ENCODE measurements at regions not wholly inside any gene's neighbourhood (a gene's known extent, or its start where the extent isn't known, plus 50 kb on each side); places are given as distances from the start of the nearest gene placed in this dataset.

- H3F3A ChIP-seq (ENCODE audit: insufficient read depth, low read depth) = no peaks in the 10 kb centered on the region
- no peaks in the 10 kb centered on the region for H4K20me1 ChIP-seq (ENCODE audit: insufficient read depth)
- H3K36me3 ChIP-seq (ENCODE audit: low read depth) = no peaks in the 10 kb centered on the region
- TF ChIP-seq, protein P1, sequence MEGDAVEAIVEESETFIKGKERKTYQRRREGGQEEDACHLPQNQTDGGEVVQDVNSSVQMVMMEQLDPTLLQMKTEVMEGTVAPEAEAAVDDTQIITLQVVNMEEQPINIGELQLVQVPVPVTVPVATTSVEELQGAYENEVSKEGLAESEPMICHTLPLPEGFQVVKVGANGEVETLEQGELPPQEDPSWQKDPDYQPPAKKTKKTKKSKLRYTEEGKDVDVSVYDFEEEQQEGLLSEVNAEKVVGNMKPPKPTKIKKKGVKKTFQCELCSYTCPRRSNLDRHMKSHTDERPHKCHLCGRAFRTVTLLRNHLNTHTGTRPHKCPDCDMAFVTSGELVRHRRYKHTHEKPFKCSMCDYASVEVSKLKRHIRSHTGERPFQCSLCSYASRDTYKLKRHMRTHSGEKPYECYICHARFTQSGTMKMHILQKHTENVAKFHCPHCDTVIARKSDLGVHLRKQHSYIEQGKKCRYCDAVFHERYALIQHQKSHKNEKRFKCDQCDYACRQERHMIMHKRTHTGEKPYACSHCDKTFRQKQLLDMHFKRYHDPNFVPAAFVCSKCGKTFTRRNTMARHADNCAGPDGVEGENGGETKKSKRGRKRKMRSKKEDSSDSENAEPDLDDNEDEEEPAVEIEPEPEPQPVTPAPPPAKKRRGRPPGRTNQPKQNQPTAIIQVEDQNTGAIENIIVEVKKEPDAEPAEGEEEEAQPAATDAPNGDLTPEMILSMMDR (conservative IDR thresholded peaks at IDR 0.05) = no peak
- no peak for TF ChIP-seq EZH2 (IDR thresholded peaks at IDR 0.05; ENCODE audit: low read depth)
- no peak for DNase-seq
- BruUV-seq (replicated peaks) = no TSS peak
- H2AFZ ChIP-seq = no peak overlapping the region
- H3K27me3 ChIP-seq (ENCODE audit: insufficient read depth, low read depth) = no peaks in the 10 kb centered on the region
- H3K27ac ChIP-seq = no peak overlapping the region
- POLR2A ChIA-PET (ENCODE audit: unreplicated experiment) = no interaction called here
- H3K4me1 ChIP-seq (replicated peaks; ENCODE audit: insufficient read depth) = no peaks in the 10 kb centered on the region
- no peaks in the 10 kb centered on the region for H3K9me2 ChIP-seq (ENCODE audit: insufficient read depth)
- CTCF ChIA-PET = no interaction called here
- H3K4me2 ChIP-seq = no peak overlapping the region
- intact Hi-C loops (cut with micrococcal nuclease; ENCODE audit: unreplicated experiment) = no loop called here
- no peak overlapping the region for H3K4me3 ChIP-seq
- H3K79me2 ChIP-seq (ENCODE audit: low read depth) = no peaks in the 10 kb centered on the region
- no peaks in the 10 kb centered on the region for H3K9me3 ChIP-seq (ENCODE audit: insufficient read depth, low read depth)
Observed at GRCh38 chr4:28832444-28832843, 1887.7 kb upstream of the PCDH7 start.

GRCh38 chr4:28834120-28834519 lies 1886.0 kb upstream of the PCDH7 start:
- H3K27ac ChIP-seq = no peak overlapping the region
- ChIA-PET POLR2A (ENCODE audit: unreplicated experiment) (no interaction called here), CTCF (no interaction called here)
- H3K79me2 ChIP-seq (ENCODE audit: low read depth) = no peaks in the 10 kb centered on the region
- H3F3A ChIP-seq (ENCODE audit: insufficient read depth, low read depth) = no peaks in the 10 kb centered on the region
- H2AFZ ChIP-seq = no peak overlapping the region
- no peaks in the 10 kb centered on the region for H4K20me1 ChIP-seq (ENCODE audit: insufficient read depth)
- no peak for TF ChIP-seq EZH2 (IDR thresholded peaks at IDR 0.05; ENCODE audit: low read depth)
- TF ChIP-seq, protein P1 (conservative IDR thresholded peaks at IDR 0.05) = no peak
- no peaks in the 10 kb centered on the region for H3K36me3 ChIP-seq (ENCODE audit: low read depth)
- H3K4me3 ChIP-seq = no peak overlapping the region
- H3K9me3 ChIP-seq (ENCODE audit: insufficient read depth, low read depth) = no peaks in the 10 kb centered on the region
- DNase-seq = no peak
- BruUV-seq (replicated peaks) = no TSS peak
- H3K27me3 ChIP-seq (ENCODE audit: insufficient read depth, low read depth) = no peaks in the 10 kb centered on the region
- H3K9me2 ChIP-seq (ENCODE audit: insufficient read depth) = no peaks in the 10 kb centered on the region
- no peak overlapping the region for H3K4me2 ChIP-seq
- intact Hi-C loops (cut with micrococcal nuclease; ENCODE audit: unreplicated experiment) = no loop called here
- H3K4me1 ChIP-seq (replicated peaks; ENCODE audit: insufficient read depth) = no peaks in the 10 kb centered on the region

GRCh38 chr4:28835501-28835900 lies 1884.7 kb upstream of the PCDH7 start:
- H2AFZ ChIP-seq = no peak overlapping the region
- H4K20me1 ChIP-seq (ENCODE audit: insufficient read depth) = no peaks in the 10 kb centered on the region
- POLR2A ChIA-PET (ENCODE audit: unreplicated experiment) = no interaction called here
- intact Hi-C loops (cut with micrococcal nuclease; ENCODE audit: unreplicated experiment) = no loop called here
- no peak overlapping the region for H3K4me3 ChIP-seq
- no peak overlapping the region for H3K4me2 ChIP-seq
- H3K9me2 ChIP-seq (ENCODE audit: insufficient read depth) = no peaks in the 10 kb centered on the region
- H3K9me3 ChIP-seq (ENCODE audit: insufficient read depth, low read depth) = no peaks in the 10 kb centered on the region
- no peaks in the 10 kb centered on the region for H3K4me1 ChIP-seq (replicated peaks; ENCODE audit: insufficient read depth)
- CTCF ChIA-PET = no interaction called here
- no peaks in the 10 kb centered on the region for H3F3A ChIP-seq (ENCODE audit: insufficient read depth, low read depth)
- H3K79me2 ChIP-seq (ENCODE audit: low read depth) = no peaks in the 10 kb centered on the region
- BruUV-seq (replicated peaks) = no TSS peak
- DNase-seq = no peak
- H3K36me3 ChIP-seq (ENCODE audit: low read depth) = no peaks in the 10 kb centered on the region
- no peaks in the 10 kb centered on the region for H3K27me3 ChIP-seq (ENCODE audit: insufficient read depth, low read depth)
- TF ChIP-seq, protein P1 (conservative IDR thresholded peaks at IDR 0.05) = no peak
- no peak for TF ChIP-seq EZH2 (IDR thresholded peaks at IDR 0.05; ENCODE audit: low read depth)
- H3K27ac ChIP-seq = no peak overlapping the region
